Endothelial cell of umbilical vein (primary cell): ENCODE measurements at regions not wholly inside any gene's neighbourhood (a gene's known extent, or its start where the extent isn't known, plus 50 kb on each side); places are given as distances from the start of the nearest gene placed in this dataset.

Source experiments
- CTCF ChIP-seq, 2 donors: IDR thresholded peaks; 1 replicate in 1 of 2; 2 replicates in 1 of 2; pipeline ENCODE4 v1.5.1; 2011; ENCODE audit warnings: low read length in 2 of 2, mild to moderate bottlenecking in 2 of 2, moderate library complexity in 2 of 2, control low read depth in 1 of 2, inconsistent platforms in 1 of 2, low read depth in 1 of 2; ENCODE audit not compliant: insufficient read depth in 1 of 2; ENCODE audit errors: extremely low read depth in 1 of 2
- POLR2A ChIP-seq: IDR thresholded peaks from 2 replicates; pipeline ENCODE4 v1.6.1; 2012; ENCODE audit warnings: low read depth, mild to moderate bottlenecking, control low read depth, low read length

GRCh38 chr7:20280475-20281351 is 50.0 kb upstream of the ITGB8 start:
- TF ChIP-seq POLR2A, result no peak
- TF ChIP-seq CTCF (IDR thresholded peaks at IDR 0.05; ENCODE audit: extremely low read depth in 1 of 2, insufficient read depth in 1 of 2, low read depth in 1 of 2, low read length in 2 of 2), result no peak
